HFFc6 (cell line): ENCODE measurements at regions not wholly inside any gene's neighbourhood (a gene's known extent, or its start where the extent isn't known, plus 50 kb on each side); places are given as distances from the start of the nearest gene placed in this dataset.

ENCODE experiments used
- DNase-seq: peaks from one replicate; pipeline ENCODE4 v3.0.0-alpha.2; 2018
- H3K27ac Mint-ChIP-seq: 2 replicates; pipeline ENCODE4 v1.8.0; 2020; ENCODE audit warnings: mild to moderate bottlenecking, mixed read lengths
- H3K27me3 Mint-ChIP-seq: 2 replicates; pipeline ENCODE4 v1.8.0; 2021; ENCODE audit warnings: mild to moderate bottlenecking, moderate library complexity, mixed read lengths; ENCODE audit not compliant: insufficient read depth
- H3K36me3 Mint-ChIP-seq: 2 replicates; pipeline ENCODE4 v1.8.0; 2021; ENCODE audit warnings: low read depth, mixed read lengths
- H3K4me1 Mint-ChIP-seq: 2 replicates; pipeline ENCODE4 v1.8.0; 2020; ENCODE audit warnings: low read depth, mixed read lengths
- H3K4me3 Mint-ChIP-seq: 2 replicates; pipeline ENCODE4 v1.8.0; 2020; ENCODE audit warnings: mild to moderate bottlenecking, moderate library complexity, mixed read lengths
- H3K9me3 Mint-ChIP-seq: 2 replicates; pipeline ENCODE4 v1.8.0; 2020; ENCODE audit warnings: mild to moderate bottlenecking, mixed read lengths
- CTCF ChIP-seq: fragments of 200-600 bp; sonication (generic); IDR thresholded peaks from 2 replicates; pipeline ENCODE4 v1.5.0; 2021; ENCODE audit warnings: antibody characterized with exemption, mild to moderate bottlenecking

DNA sequence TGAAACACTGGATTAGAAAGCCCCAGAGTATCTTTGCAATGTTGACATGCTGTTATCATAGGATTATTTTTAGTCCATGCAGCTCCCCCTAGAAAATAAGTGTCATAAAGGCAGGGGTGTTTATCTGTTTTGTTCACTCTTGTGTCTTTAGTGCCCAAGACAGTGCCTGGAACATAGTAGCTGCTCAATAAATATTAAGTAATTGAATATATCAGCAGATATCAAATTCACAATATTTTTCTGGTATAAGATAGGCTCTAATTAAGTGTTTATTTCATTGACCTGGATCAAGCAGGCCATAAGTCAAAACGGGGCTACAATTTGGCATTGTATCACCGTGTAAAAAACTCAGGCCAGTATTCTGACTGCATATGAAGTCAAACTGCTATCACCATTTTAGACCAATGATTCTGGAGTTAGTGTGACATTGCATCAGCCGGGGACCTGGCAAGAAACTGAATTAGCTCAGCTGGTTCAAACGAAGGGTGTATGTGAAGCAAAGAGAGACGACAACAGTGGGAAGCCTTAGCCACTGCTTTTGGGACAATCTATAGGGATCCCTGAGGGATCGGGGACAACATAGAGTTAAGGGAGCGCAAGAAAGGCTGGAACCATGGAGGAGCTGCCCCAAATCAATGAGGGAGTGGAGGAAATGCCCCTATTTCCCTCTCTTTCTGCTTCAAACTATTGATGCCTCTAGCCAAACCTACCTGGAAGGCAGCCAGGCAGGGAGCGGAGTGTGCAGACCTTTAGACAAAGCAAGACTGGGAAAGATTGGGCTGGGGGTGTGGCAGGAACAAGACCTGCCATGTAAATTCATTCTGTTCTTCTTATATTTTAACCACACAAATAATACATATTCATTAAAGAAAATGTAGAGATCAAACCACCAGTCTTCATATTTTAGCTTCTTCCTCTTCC is 112.2 kb downstream of the PLEKHG1 start:
- peaks cover 7% of the 10 kb centered on the region for H3K27me3 Mint-ChIP-seq
- no peak overlapping the region for H3K4me3 Mint-ChIP-seq
- H3K36me3 Mint-ChIP-seq: no peaks in the 10 kb centered on the region
- no peaks in the 10 kb centered on the region for H3K4me1 Mint-ChIP-seq
- no peak overlapping the region for H3K27ac Mint-ChIP-seq
- DNase-seq: no peak
- no peaks in the 10 kb centered on the region for H3K9me3 Mint-ChIP-seq
- no peak for TF ChIP-seq CTCF

- Mint-ChIP-seq H3K9me3 (no peaks in the 10 kb centered on the region; the same call in 1 of the 2 replicates), H3K4me3 (no peak overlapping the region), H3K4me1 (no peaks in the 10 kb centered on the region), H3K36me3 (no peaks in the 10 kb centered on the region), H3K27me3 (peaks cover 9% of the 10 kb centered on the region), H3K27ac (no peak overlapping the region)
- TF ChIP-seq CTCF: no peak
- no peak for DNase-seq
Measured at GRCh38 chr6:150712505-150713252, 113.0 kb downstream of the PLEKHG1 start.

GRCh38 chr6:150713487-150713886 is 113.8 kb downstream of the PLEKHG1 start:
- TF ChIP-seq CTCF: no peak

GRCh38 chr6:150713931-150714330 is 114.2 kb downstream of the PLEKHG1 start:
- H3K9me3 Mint-ChIP-seq: no peaks in the 10 kb centered on the region; the same call in 1 of the 2 replicates
- H3K27me3 Mint-ChIP-seq: peaks cover 9% of the 10 kb centered on the region
- H3K27ac Mint-ChIP-seq: no peak overlapping the region
- no peak overlapping the region for H3K4me3 Mint-ChIP-seq
- no peaks in the 10 kb centered on the region for H3K4me1 Mint-ChIP-seq
- no peaks in the 10 kb centered on the region for H3K36me3 Mint-ChIP-seq
- TF ChIP-seq CTCF: no peak
- DNase-seq: no peak

More at GRCh38 chr6:150713487-150713886, 113.8 kb downstream of the PLEKHG1 start:
- H3K27ac Mint-ChIP-seq: no peak overlapping the region
- no peaks in the 10 kb centered on the region for H3K36me3 Mint-ChIP-seq
- H3K4me3 Mint-ChIP-seq: no peak overlapping the region
- peaks cover 9% of the 10 kb centered on the region for H3K27me3 Mint-ChIP-seq
- no peaks in the 10 kb centered on the region; the same call in 1 of the 2 replicates for H3K9me3 Mint-ChIP-seq
- H3K4me1 Mint-ChIP-seq: no peaks in the 10 kb centered on the region
- no peak for DNase-seq

- H3K36me3 Mint-ChIP-seq: no peaks in the 10 kb centered on the region
- no peak for DNase-seq
- no peaks in the 10 kb centered on the region for H3K4me1 Mint-ChIP-seq
- peaks cover 9% of the 10 kb centered on the region for H3K27me3 Mint-ChIP-seq
- H3K4me3 Mint-ChIP-seq: no peak overlapping the region
- H3K27ac Mint-ChIP-seq: no peak overlapping the region
- no peak for TF ChIP-seq CTCF
- no peaks in the 10 kb centered on the region; the same call in 1 of the 2 replicates for H3K9me3 Mint-ChIP-seq
Measured at GRCh38 chr6:150715133-150715532, 115.4 kb downstream of the PLEKHG1 start.
